ENCODE measurements at regions not wholly inside any gene's neighbourhood (a gene's known extent, or its start where the extent isn't known, plus 50 kb on each side); places are given as distances from the start of the nearest gene placed in this dataset.

GRCh38 chr14:97894552-97894951 lies 1097.4 kb downstream of the VRK1 start:
- no peak for FAIRE-seq
- H3K4me3 ChIP-seq (ENCODE audit: low read depth in 1 of 3, low read length in 3 of 3), result no peak overlapping the region
- H3K27ac ChIP-seq (ENCODE audit: low read depth in 1 of 3, low read length in 2 of 3), result no peak overlapping the region
- no peaks in the 10 kb centered on the region for H3K9me3 ChIP-seq (ENCODE audit: control insufficient read depth in 2 of 2, insufficient read depth in 1 of 2, low read depth in 1 of 2, low read length in 1 of 2)
- H3K27me3 ChIP-seq (ENCODE audit: control insufficient read depth in 3 of 3, insufficient read depth in 3 of 3, low read length in 3 of 3), result no peaks in the 10 kb centered on the region
- no peak for DNase-seq
- 91 to 96% (median 95%) methylated on average over 4 of the region's 4 CpGs for WGBS, 3 donors
- H3K4me1 ChIP-seq (ENCODE audit: control insufficient read depth in 3 of 3, insufficient read depth in 2 of 3, low read depth in 1 of 3, low read length in 2 of 3), result no peaks in the 10 kb centered on the region
- H3K36me3 ChIP-seq (ENCODE audit: control insufficient read depth in 3 of 3, insufficient read depth in 2 of 3, low read depth in 1 of 3, low read length in 3 of 3), result no peaks in the 10 kb centered on the region

- DNase-seq (no peak), FAIRE-seq (no peak)
- H3K36me3 ChIP-seq (ENCODE audit: control insufficient read depth in 3 of 3, insufficient read depth in 2 of 3, low read depth in 1 of 3, low read length in 3 of 3), result no peaks in the 10 kb centered on the region
- WGBS, 3 donors, result 47 to 60% (median 58%) methylated on average over 6 of the region's 6 CpGs
- no peaks in the 10 kb centered on the region for H3K9me3 ChIP-seq (ENCODE audit: control insufficient read depth in 2 of 2, insufficient read depth in 1 of 2, low read depth in 1 of 2, low read length in 1 of 2)
- H3K27me3 ChIP-seq (ENCODE audit: control insufficient read depth in 3 of 3, insufficient read depth in 3 of 3, low read length in 3 of 3), result no peaks in the 10 kb centered on the region
- no peak overlapping the region for H3K27ac ChIP-seq (ENCODE audit: low read depth in 1 of 3, low read length in 2 of 3)
- no peaks in the 10 kb centered on the region for H3K4me1 ChIP-seq (ENCODE audit: control insufficient read depth in 3 of 3, insufficient read depth in 2 of 3, low read depth in 1 of 3, low read length in 2 of 3)
- no peak overlapping the region for H3K4me3 ChIP-seq (ENCODE audit: low read depth in 1 of 3, low read length in 3 of 3)
These were observed 1103.1 kb downstream of the VRK1 start for GRCh38 chr14:97900196-97900854.

GRCh38 chr14:97902630-97903029 lies 1105.4 kb downstream of the VRK1 start:
- H3K27ac ChIP-seq (ENCODE audit: low read depth in 1 of 3, low read length in 2 of 3), result no peak overlapping the region
- no peaks in the 10 kb centered on the region for H3K36me3 ChIP-seq (ENCODE audit: control insufficient read depth in 3 of 3, insufficient read depth in 2 of 3, low read depth in 1 of 3, low read length in 3 of 3)
- no peaks in the 10 kb centered on the region for H3K27me3 ChIP-seq (ENCODE audit: control insufficient read depth in 3 of 3, insufficient read depth in 3 of 3, low read length in 3 of 3)
- no peak overlapping the region for H3K4me3 ChIP-seq (ENCODE audit: low read depth in 1 of 3, low read length in 3 of 3)
- H3K4me1 ChIP-seq (ENCODE audit: control insufficient read depth in 3 of 3, insufficient read depth in 2 of 3, low read depth in 1 of 3, low read length in 2 of 3), result no peaks in the 10 kb centered on the region
- FAIRE-seq, result no peak
- H3K9me3 ChIP-seq (ENCODE audit: control insufficient read depth in 2 of 2, insufficient read depth in 1 of 2, low read depth in 1 of 2, low read length in 1 of 2), result no peaks in the 10 kb centered on the region
- WGBS, 3 donors, result 82 to 93% (median 93%) methylated on average over 1 of the region's 1 CpG
- DNase-seq, result no peak

DNA sequence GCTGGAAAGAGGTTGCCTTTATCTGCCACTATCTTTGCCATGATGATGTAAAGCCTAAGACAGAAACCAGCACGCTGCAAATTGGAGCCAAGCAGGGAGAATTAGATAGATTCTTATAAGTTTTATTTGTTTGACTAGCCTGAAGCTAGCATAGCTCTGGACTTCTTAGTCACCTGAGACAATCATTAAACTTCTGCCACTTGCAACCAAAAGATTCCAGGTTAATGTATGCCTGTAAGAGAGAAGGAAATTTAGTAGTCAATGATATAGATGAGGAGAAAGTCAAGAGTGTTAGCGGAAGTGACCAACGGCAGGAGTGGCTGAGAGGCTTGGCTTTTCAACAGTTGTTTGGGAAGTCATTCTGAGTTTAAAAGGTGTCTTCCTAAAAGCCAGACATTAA lies 1106.6 kb downstream of the VRK1 start:
- no peaks in the 10 kb centered on the region for H3K4me1 ChIP-seq (ENCODE audit: control insufficient read depth in 3 of 3, insufficient read depth in 2 of 3, low read depth in 1 of 3, low read length in 2 of 3)
- H3K4me3 ChIP-seq (ENCODE audit: low read depth in 1 of 3, low read length in 3 of 3), result no peak overlapping the region
- H3K27me3 ChIP-seq (ENCODE audit: control insufficient read depth in 3 of 3, insufficient read depth in 3 of 3, low read length in 3 of 3), result no peaks in the 10 kb centered on the region
- WGBS, 3 donors, result 36 to 40% (median 40%) methylated on average over 3 of the region's 3 CpGs
- FAIRE-seq (no peak), DNase-seq (no peak)
- no peak overlapping the region for H3K27ac ChIP-seq (ENCODE audit: low read depth in 1 of 3, low read length in 2 of 3)
- no peaks in the 10 kb centered on the region for H3K9me3 ChIP-seq (ENCODE audit: control insufficient read depth in 2 of 2, insufficient read depth in 1 of 2, low read depth in 1 of 2, low read length in 1 of 2)
- no peaks in the 10 kb centered on the region for H3K36me3 ChIP-seq (ENCODE audit: control insufficient read depth in 3 of 3, insufficient read depth in 2 of 3, low read depth in 1 of 3, low read length in 3 of 3)

DNA sequence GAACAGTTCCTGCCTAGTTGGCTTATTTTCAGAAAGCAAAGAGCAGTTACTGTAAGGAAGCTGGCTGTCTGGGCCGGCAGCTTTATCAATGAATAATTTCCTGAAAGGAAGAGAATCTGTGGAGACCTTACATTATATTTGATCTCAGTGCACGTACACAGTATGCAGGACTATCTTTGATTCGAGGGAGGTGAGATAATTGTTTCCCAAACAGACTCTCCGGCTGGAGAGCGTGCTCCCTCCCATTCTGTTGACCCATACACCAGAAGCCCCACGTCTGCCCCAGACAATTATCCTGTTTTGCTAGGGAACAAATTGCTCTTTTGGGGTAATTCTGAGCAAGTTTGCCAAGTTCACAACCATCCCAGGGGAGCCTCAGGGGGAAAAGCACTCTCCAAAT lies 1115.0 kb downstream of the VRK1 start:
- no peak overlapping the region for H3K27ac ChIP-seq (ENCODE audit: low read depth in 1 of 3, low read length in 2 of 3)
- H3K27me3 ChIP-seq (ENCODE audit: control insufficient read depth in 3 of 3, insufficient read depth in 3 of 3, low read length in 3 of 3), result no peaks in the 10 kb centered on the region
- no peaks in the 10 kb centered on the region for H3K36me3 ChIP-seq (ENCODE audit: control insufficient read depth in 3 of 3, insufficient read depth in 2 of 3, low read depth in 1 of 3, low read length in 3 of 3)
- FAIRE-seq, result no peak
- no peaks in the 10 kb centered on the region for H3K4me1 ChIP-seq (ENCODE audit: control insufficient read depth in 3 of 3, insufficient read depth in 2 of 3, low read depth in 1 of 3, low read length in 2 of 3)
- H3K4me3 ChIP-seq (ENCODE audit: low read depth in 1 of 3, low read length in 3 of 3), result no peak overlapping the region
- 47 to 61% (median 52%) methylated on average over 6 of the region's 6 CpGs for WGBS, 3 donors
- no peaks in the 10 kb centered on the region for H3K9me3 ChIP-seq (ENCODE audit: control insufficient read depth in 2 of 2, insufficient read depth in 1 of 2, low read depth in 1 of 2, low read length in 1 of 2)
- DNase-seq, result no peak

DNA sequence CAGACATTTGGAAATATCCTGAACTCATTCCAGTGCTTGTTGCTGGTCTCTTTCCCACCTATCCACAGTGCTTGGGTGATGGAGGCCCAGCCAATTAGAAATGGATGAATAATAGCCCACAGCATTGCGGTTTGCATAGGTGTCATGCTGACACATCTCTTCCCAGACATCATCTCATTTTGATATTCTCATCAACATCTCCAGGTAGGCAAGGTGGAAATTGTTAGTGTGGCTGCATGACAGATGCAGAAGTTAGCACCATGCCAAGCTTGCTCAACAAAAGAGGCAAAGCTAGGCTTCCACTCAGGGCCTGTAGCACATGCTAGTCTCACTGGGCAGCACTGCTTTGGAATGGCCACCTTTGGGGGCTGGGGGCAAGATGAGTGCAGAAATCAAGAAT lies 1118.9 kb downstream of the VRK1 start:
- no peaks in the 10 kb centered on the region for H3K4me1 ChIP-seq (ENCODE audit: control insufficient read depth in 3 of 3, insufficient read depth in 2 of 3, low read depth in 1 of 3, low read length in 2 of 3)
- H3K4me3 ChIP-seq (ENCODE audit: low read depth in 1 of 3, low read length in 3 of 3), result no peak overlapping the region
- no peaks in the 10 kb centered on the region for H3K36me3 ChIP-seq (ENCODE audit: control insufficient read depth in 3 of 3, insufficient read depth in 2 of 3, low read depth in 1 of 3, low read length in 3 of 3)
- no peak overlapping the region for H3K27ac ChIP-seq (ENCODE audit: low read depth in 1 of 3, low read length in 2 of 3)
- FAIRE-seq (no peak), DNase-seq (no peak)
- no peaks in the 10 kb centered on the region for H3K27me3 ChIP-seq (ENCODE audit: control insufficient read depth in 3 of 3, insufficient read depth in 3 of 3, low read length in 3 of 3)
- 77 to 97% (median 94%) methylated on average over 1 of the region's 1 CpG for WGBS, 3 donors
- H3K9me3 ChIP-seq (ENCODE audit: control insufficient read depth in 2 of 2, insufficient read depth in 1 of 2, low read depth in 1 of 2, low read length in 1 of 2), result no peaks in the 10 kb centered on the region

GRCh38 chr14:97916669-97917568 lies 1119.7 kb downstream of the VRK1 start:
- WGBS, 3 donors, result 83 to 88% (median 88%) methylated on average over 5 of the region's 5 CpGs
- FAIRE-seq (no peak), DNase-seq (no peak)
- no peaks in the 10 kb centered on the region for H3K36me3 ChIP-seq (ENCODE audit: control insufficient read depth in 3 of 3, insufficient read depth in 2 of 3, low read depth in 1 of 3, low read length in 3 of 3)
- no peaks in the 10 kb centered on the region for H3K4me1 ChIP-seq (ENCODE audit: control insufficient read depth in 3 of 3, insufficient read depth in 2 of 3, low read depth in 1 of 3, low read length in 2 of 3)
- no peak overlapping the region for H3K27ac ChIP-seq (ENCODE audit: low read depth in 1 of 3, low read length in 2 of 3)
- H3K4me3 ChIP-seq (ENCODE audit: low read depth in 1 of 3, low read length in 3 of 3), result no peak overlapping the region
- no peaks in the 10 kb centered on the region for H3K9me3 ChIP-seq (ENCODE audit: control insufficient read depth in 2 of 2, insufficient read depth in 1 of 2, low read depth in 1 of 2, low read length in 1 of 2)
- H3K27me3 ChIP-seq (ENCODE audit: control insufficient read depth in 3 of 3, insufficient read depth in 3 of 3, low read length in 3 of 3), result no peaks in the 10 kb centered on the region

DNA sequence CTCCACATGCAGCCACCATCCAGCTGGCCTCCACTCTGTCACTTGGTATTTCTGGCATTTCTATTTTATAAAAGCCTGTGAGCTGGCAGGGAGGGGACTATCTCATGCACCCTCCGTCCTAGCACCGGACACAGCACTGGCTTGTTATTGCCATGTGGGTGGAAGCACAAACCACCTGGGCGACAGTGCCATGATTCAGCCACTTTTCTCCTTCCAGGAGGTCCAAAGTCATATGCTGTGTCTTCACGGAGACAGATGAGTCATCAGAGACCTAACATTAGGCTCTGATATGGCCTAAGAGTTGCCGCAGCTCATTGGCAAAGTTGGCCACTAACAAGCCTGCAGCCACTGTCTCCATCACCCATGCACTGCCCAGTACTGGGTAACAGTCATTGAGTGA lies 1123.0 kb downstream of the VRK1 start:
- Histone ChIP-seq H3K4me3 (ENCODE audit: low read depth in 1 of 3, low read length in 3 of 3) (no peak overlapping the region), H3K9me3 (ENCODE audit: control insufficient read depth in 2 of 2, insufficient read depth in 1 of 2, low read depth in 1 of 2, low read length in 1 of 2) (no peaks in the 10 kb centered on the region), H3K27ac (ENCODE audit: low read depth in 1 of 3, low read length in 2 of 3) (no peak overlapping the region), H3K4me1 (ENCODE audit: control insufficient read depth in 3 of 3, insufficient read depth in 2 of 3, low read depth in 1 of 3, low read length in 2 of 3) (no peaks in the 10 kb centered on the region), H3K27me3 (ENCODE audit: control insufficient read depth in 3 of 3, insufficient read depth in 3 of 3, low read length in 3 of 3) (no peaks in the 10 kb centered on the region), H3K36me3 (ENCODE audit: control insufficient read depth in 3 of 3, insufficient read depth in 2 of 3, low read depth in 1 of 3, low read length in 3 of 3) (no peaks in the 10 kb centered on the region)
- FAIRE-seq (no peak), DNase-seq (no peak)
- 69 to 89% (median 74%) methylated on average over 5 of the region's 5 CpGs for WGBS, 3 donors
